GM12865 (cell line): ENCODE measurements at regions not wholly inside any gene's neighbourhood (a gene's known extent, or its start where the extent isn't known, plus 50 kb on each side); places are given as distances from the start of the nearest gene placed in this dataset.

Experiments
- DNase-seq: peaks from one replicate; pipeline ENCODE4 v3.0.0; 2010; ENCODE audit warnings: low read depth
- H3K4me3 ChIP-seq: 2 replicates; pipeline ENCODE4 v1.5.1; 2011; ENCODE audit warnings: mild to moderate bottlenecking, low read depth, low read length, control low read depth
- CTCF ChIP-seq: IDR thresholded peaks from 2 replicates; pipeline ENCODE4 v1.5.1; 2011; ENCODE audit warnings: low read length, control low read depth, low read depth, inconsistent platforms; ENCODE audit not compliant: insufficient read depth; ENCODE audit errors: missing control alignments

- no peak for DNase-seq
- H3K4me3 ChIP-seq, result no peak overlapping the region
- no peak for TF ChIP-seq CTCF
Observed at GRCh38 chr1:221449194-221449593, 292.7 kb downstream of the DUSP10 start.

- H3K4me3 ChIP-seq, result no peak overlapping the region
- DNase-seq, result peak; percentile 23
Observed at GRCh38 chr1:221449801-221450470, 292.0 kb downstream of the DUSP10 start.

GRCh38 chr1:221451741-221452140 lies 290.1 kb downstream of the DUSP10 start:
- no peak overlapping the region for H3K4me3 ChIP-seq
- TF ChIP-seq CTCF, result no peak
- no peak for DNase-seq

More at GRCh38 chr1:221449801-221450470, 292.0 kb downstream of the DUSP10 start:
- no peak for TF ChIP-seq CTCF

GRCh38 chr1:221454096-221454495 lies 287.8 kb downstream of the DUSP10 start:
- no peak for DNase-seq
- no peak overlapping the region for H3K4me3 ChIP-seq
- TF ChIP-seq CTCF, result no peak

- H3K4me3 ChIP-seq, result no peak overlapping the region
- DNase-seq, result no peak
- TF ChIP-seq CTCF, result no peak
Observed at GRCh38 chr1:221456918-221457317, 285.0 kb downstream of the DUSP10 start.

- H3K4me3 ChIP-seq, result no peak overlapping the region
- DNase-seq, result no peak
- TF ChIP-seq CTCF, result no peak
Observed at GRCh38 chr1:221457685-221458446, 284.0 kb downstream of the DUSP10 start.
